ENCODE measurements at regions not wholly inside any gene's neighbourhood (a gene's known extent, or its start where the extent isn't known, plus 50 kb on each side); places are given as distances from the start of the nearest gene placed in this dataset.

GRCh38 chr9:78574354-78575045, 277.6 kb downstream of the PSAT1 start:
- TF ChIP-seq CTCF (IDR thresholded peaks at IDR 0.05; ENCODE audit: low read depth, low read length): no peak
- H3K36me3 ChIP-seq (replicated peaks; ENCODE audit: low read depth, low read length): no peaks in the 10 kb centered on the region
- H3K79me2 ChIP-seq (ENCODE audit: low read length): no peaks in the 10 kb centered on the region
- no peaks in the 10 kb centered on the region for H3K9me3 ChIP-seq (ENCODE audit: insufficient read depth, low read length)
- no peaks in the 10 kb centered on the region for H3K27me3 ChIP-seq (ENCODE audit: low read depth, low read length)
- no peaks in the 10 kb centered on the region for H3K4me1 ChIP-seq (ENCODE audit: low read length)
- H3K9ac ChIP-seq (ENCODE audit: low read length): no peak overlapping the region
- no peaks in the 10 kb centered on the region for H4K20me1 ChIP-seq (ENCODE audit: insufficient read depth, low read length)
- no peak overlapping the region for H3K4me2 ChIP-seq (ENCODE audit: low read length)
- H2AFZ ChIP-seq (ENCODE audit: low read depth, low read length): no peak overlapping the region
- H3K4me3 ChIP-seq (ENCODE audit: low read length): no peak overlapping the region
- H3K27ac ChIP-seq (ENCODE audit: low read length): no peak overlapping the region

GRCh38 chr9:78575081-78575480, 278.2 kb downstream of the PSAT1 start:
- H4K20me1 ChIP-seq (ENCODE audit: insufficient read depth, low read length): no peaks in the 10 kb centered on the region
- no peak overlapping the region for H3K4me2 ChIP-seq (ENCODE audit: low read length)
- H3K27ac ChIP-seq (ENCODE audit: low read length): no peak overlapping the region
- no peaks in the 10 kb centered on the region for H3K79me2 ChIP-seq (ENCODE audit: low read length)
- no peaks in the 10 kb centered on the region for H3K9me3 ChIP-seq (ENCODE audit: insufficient read depth, low read length)
- H3K4me1 ChIP-seq (ENCODE audit: low read length): no peaks in the 10 kb centered on the region
- no peak overlapping the region for H3K9ac ChIP-seq (ENCODE audit: low read length)
- H3K36me3 ChIP-seq (replicated peaks; ENCODE audit: low read depth, low read length): no peaks in the 10 kb centered on the region
- TF ChIP-seq CTCF (IDR thresholded peaks at IDR 0.05; ENCODE audit: low read depth, low read length) (no peak), EZH2phosphoT487 (IDR thresholded peaks at IDR 0.05; ENCODE audit: low read depth) (no peak)
- H3K27me3 ChIP-seq (ENCODE audit: low read depth, low read length): no peaks in the 10 kb centered on the region
- no peak overlapping the region for H3K4me3 ChIP-seq (ENCODE audit: low read length)
- no peak overlapping the region for H2AFZ ChIP-seq (ENCODE audit: low read depth, low read length)

- H3K4me3 ChIP-seq (ENCODE audit: low read length): no peak overlapping the region
- H3K4me2 ChIP-seq (ENCODE audit: low read length): no peak overlapping the region
- no peak overlapping the region for H3K9ac ChIP-seq (ENCODE audit: low read length)
- H4K20me1 ChIP-seq (ENCODE audit: insufficient read depth, low read length): no peaks in the 10 kb centered on the region
- no peak overlapping the region for H3K27ac ChIP-seq (ENCODE audit: low read length)
- no peaks in the 10 kb centered on the region for H3K36me3 ChIP-seq (replicated peaks; ENCODE audit: low read depth, low read length)
- H2AFZ ChIP-seq (ENCODE audit: low read depth, low read length): no peak overlapping the region
- TF ChIP-seq CTCF (IDR thresholded peaks at IDR 0.05; ENCODE audit: low read depth, low read length) (no peak), EZH2phosphoT487 (IDR thresholded peaks at IDR 0.05; ENCODE audit: low read depth) (no peak)
- H3K4me1 ChIP-seq (ENCODE audit: low read length): no peaks in the 10 kb centered on the region
- no peaks in the 10 kb centered on the region for H3K79me2 ChIP-seq (ENCODE audit: low read length)
- H3K27me3 ChIP-seq (ENCODE audit: low read depth, low read length): no peaks in the 10 kb centered on the region
- no peaks in the 10 kb centered on the region for H3K9me3 ChIP-seq (ENCODE audit: insufficient read depth, low read length)
Measured at GRCh38 chr9:78575771-78576170, 278.8 kb downstream of the PSAT1 start.

GRCh38 chr9:78577156-78577906, 280.4 kb downstream of the PSAT1 start:
- Histone ChIP-seq H4K20me1 (ENCODE audit: insufficient read depth, low read length) (no peaks in the 10 kb centered on the region), H3K79me2 (ENCODE audit: low read length) (no peaks in the 10 kb centered on the region), H3K4me1 (ENCODE audit: low read length) (no peaks in the 10 kb centered on the region), H3K27me3 (ENCODE audit: low read depth, low read length) (no peaks in the 10 kb centered on the region), H3K4me2 (ENCODE audit: low read length) (no peak overlapping the region), H3K27ac (ENCODE audit: low read length) (no peak overlapping the region), H3K36me3 (replicated peaks; ENCODE audit: low read depth, low read length) (no peaks in the 10 kb centered on the region), H3K9me3 (ENCODE audit: insufficient read depth, low read length) (no peaks in the 10 kb centered on the region), H3K4me3 (ENCODE audit: low read length) (no peak overlapping the region), H3K9ac (ENCODE audit: low read length) (no peak overlapping the region), H2AFZ (ENCODE audit: low read depth, low read length) (no peak overlapping the region)
- TF ChIP-seq EZH2phosphoT487 (IDR thresholded peaks at IDR 0.05; ENCODE audit: low read depth) (no peak), CTCF (IDR thresholded peaks at IDR 0.05; ENCODE audit: low read depth, low read length) (no peak)
